KMS-11 (cell line): ENCODE measurements at regions not wholly inside any gene's neighbourhood (a gene's known extent, or its start where the extent isn't known, plus 50 kb on each side); places are given as distances from the start of the nearest gene placed in this dataset.
"Not testable (repeated sequence)": the region's sequence is repeated elsewhere in the genome, so short reads cannot be mapped to it uniquely, and the experiment has no call there.

Experiments used
- H2AFZ ChIP-seq: fragments of 200-600 bp; sonication (generic); 2 replicates; pipeline ENCODE4 v1.6.1; 2016; ENCODE audit warnings: antibody characterized with exemption, mixed run types, low read depth
- H3K27ac ChIP-seq: fragments of 200-600 bp; sonication (generic); 2 replicates; pipeline ENCODE4 v1.6.1; 2016; ENCODE audit warnings: mild to moderate bottlenecking, mixed run types
- H3K27me3 ChIP-seq: fragments of 200-600 bp; sonication (generic); 2 replicates; pipeline ENCODE4 v1.6.1; 2017; ENCODE audit warnings: mild to moderate bottlenecking, low read depth, mixed run types, moderate library complexity; ENCODE audit not compliant: insufficient read depth
- H3K36me3 ChIP-seq: fragments of 200-600 bp; sonication (generic); 2 replicates; pipeline ENCODE4 v1.6.1; 2017; ENCODE audit warnings: mild to moderate bottlenecking, mixed run types; ENCODE audit not compliant: insufficient read depth
- H3K4me1 ChIP-seq: fragments of 200-600 bp; sonication (generic); 2 replicates; pipeline ENCODE4 v1.6.1; 2016; ENCODE audit warnings: mild to moderate bottlenecking, low read depth, mixed run types; ENCODE audit not compliant: poor library complexity, severe bottlenecking
- H3K4me2 ChIP-seq: fragments of 200-600 bp; sonication (generic); 2 replicates; pipeline ENCODE4 v1.7.0; 2016; ENCODE audit warnings: mild to moderate bottlenecking, mixed run types
- H3K4me3 ChIP-seq: fragments of 200-600 bp; sonication (generic); IDR thresholded peaks from 2 replicates; pipeline ENCODE4 v1.6.1; 2017; ENCODE audit warnings: low read depth, low read length, mixed read lengths; ENCODE audit not compliant: insufficient read depth
- H3K79me2 ChIP-seq: fragments of 200-600 bp; sonication (generic); 2 replicates; pipeline ENCODE4 v1.6.1; 2016; ENCODE audit warnings: low read depth, mixed run types; ENCODE audit not compliant: insufficient read depth
- H3K9ac ChIP-seq: fragments of 200-600 bp; sonication (generic); 2 replicates; pipeline ENCODE4 v1.6.1; 2016; ENCODE audit warnings: mild to moderate bottlenecking, mixed run types
- H4K20me1 ChIP-seq: fragments of 200-600 bp; sonication (generic); 2 replicates; pipeline ENCODE4 v1.6.1; 2016; ENCODE audit warnings: mild to moderate bottlenecking, mixed run types; ENCODE audit not compliant: insufficient read depth
- CTCF ChIP-seq: fragments of 200-600 bp; sonication (generic); conservative IDR thresholded peaks from 2 replicates; pipeline ENCODE4 v1.6.1; 2017; ENCODE audit warnings: low read depth, mild to moderate bottlenecking, antibody characterized with exemption, low read length, moderate library complexity, mixed read lengths

- H3K27ac ChIP-seq = no peak overlapping the region
- H3K4me1 ChIP-seq = no peaks in the 10 kb centered on the region
- no peak overlapping the region for H3K9ac ChIP-seq
- TF ChIP-seq CTCF = no peak
- H2AFZ ChIP-seq = no peak overlapping the region
- H3K79me2 ChIP-seq = no peaks in the 10 kb centered on the region
- H4K20me1 ChIP-seq = no peaks in the 10 kb centered on the region
- no peak overlapping the region for H3K4me3 ChIP-seq
- H3K36me3 ChIP-seq = no peaks in the 10 kb centered on the region
- H3K27me3 ChIP-seq = no peaks in the 10 kb centered on the region
- H3K4me2 ChIP-seq = no peak overlapping the region
Measured at GRCh38 chr2:220590476-220590875, 963.0 kb downstream of the SLC4A3 start.

- no peak for TF ChIP-seq CTCF
- Histone ChIP-seq H4K20me1 (no peaks in the 10 kb centered on the region), H3K79me2 (no peaks in the 10 kb centered on the region), H3K4me3 (no peak overlapping the region), H2AFZ (no peak overlapping the region), H3K27me3 (no peaks in the 10 kb centered on the region), H3K36me3 (no peaks in the 10 kb centered on the region), H3K9ac (no peak overlapping the region), H3K27ac (no peak overlapping the region), H3K4me1 (no peaks in the 10 kb centered on the region), H3K4me2 (no peak overlapping the region)
Measured at GRCh38 chr2:220593526-220593925, 966.1 kb downstream of the SLC4A3 start.

GRCh38 chr2:220601674-220602073, 970.4 kb downstream of the EPHA4 start:
- H3K4me1 ChIP-seq = no peaks in the 10 kb centered on the region
- no peaks in the 10 kb centered on the region for H3K36me3 ChIP-seq
- no peak for TF ChIP-seq CTCF
- H3K9ac ChIP-seq = no peak overlapping the region
- H3K27me3 ChIP-seq = no peaks in the 10 kb centered on the region
- no peak overlapping the region for H3K4me2 ChIP-seq
- no peak overlapping the region for H3K4me3 ChIP-seq
- no peaks in the 10 kb centered on the region for H3K79me2 ChIP-seq
- no peak overlapping the region for H2AFZ ChIP-seq
- H3K27ac ChIP-seq = no peak overlapping the region
- H4K20me1 ChIP-seq = no peaks in the 10 kb centered on the region

GRCh38 chr2:220613004-220613403, 959.1 kb downstream of the EPHA4 start:
- H3K9ac ChIP-seq, H3K27me3 ChIP-seq: not testable (repeated sequence)

GRCh38 chr2:220614064-220614463, 958.0 kb downstream of the EPHA4 start:
- Histone ChIP-seq H3K36me3 (no peaks in the 10 kb centered on the region), H2AFZ (no peak overlapping the region), H3K79me2 (no peaks in the 10 kb centered on the region), H3K27me3 (no peaks in the 10 kb centered on the region), H3K9ac (no peak overlapping the region), H4K20me1 (no peaks in the 10 kb centered on the region), H3K4me2 (no peak overlapping the region), H3K4me1 (no peaks in the 10 kb centered on the region), H3K27ac (no peak overlapping the region), H3K4me3 (no peak overlapping the region)
- no peak for TF ChIP-seq CTCF

More at GRCh38 chr2:220613004-220613403, 959.1 kb downstream of the EPHA4 start:
- H3K4me2 ChIP-seq, H3K79me2 ChIP-seq, H3K4me1 ChIP-seq, H3K36me3 ChIP-seq, H3K27ac ChIP-seq, H2AFZ ChIP-seq, H4K20me1 ChIP-seq, H3K4me3 ChIP-seq: not testable (repeated sequence)
